Stimulated activated CD4-positive, alpha-beta T cell treated with anti-CD3 and anti-CD28 coated beads, Interleukin-4, amount 100 ng/mL, for 1 hour (primary cell): ENCODE measurements at regions not wholly inside any gene's neighbourhood (a gene's known extent, or its start where the extent isn't known, plus 50 kb on each side); places are given as distances from the start of the nearest gene placed in this dataset.

Experiments
- DNase-seq: peaks from one replicate; pipeline ENCODE4 v3.0.0-alpha.2; 2020

GRCh38 chrX:107502316-107502715, 52.9 kb downstream of the FRMPD3 start:
- no peak for DNase-seq

GRCh38 chrX:107504006-107504405, 54.6 kb downstream of the FRMPD3 start:
- no peak for DNase-seq

GRCh38 chrX:107505223-107505622, 55.8 kb downstream of the FRMPD3 start:
- DNase-seq, result no peak

GRCh38 chrX:107506596-107507031, 57.2 kb downstream of the FRMPD3 start:
- no peak for DNase-seq

GRCh38 chrX:107507093-107507743, 57.8 kb downstream of the FRMPD3 start:
- DNase-seq, result no peak

- DNase-seq, result no peak
Observed at GRCh38 chrX:107507744-107508117, 58.3 kb downstream of the FRMPD3 start.

GRCh38 chrX:107508925-107509324, 59.5 kb downstream of the FRMPD3 start:
- no peak for DNase-seq

- DNase-seq, result no peak
Observed at GRCh38 chrX:107514944-107515343, 65.5 kb downstream of the FRMPD3 start.

GRCh38 chrX:107521877-107522586, 72.6 kb downstream of the FRMPD3 start:
- DNase-seq, result no peak

- no peak for DNase-seq
Observed at GRCh38 chrX:107522901-107523300, 73.4 kb downstream of the FRMPD3 start.

GRCh38 chrX:107526141-107526540, 76.7 kb downstream of the FRMPD3 start:
- DNase-seq, result no peak

- DNase-seq, result no peak
Observed at GRCh38 chrX:107530141-107530540, 80.7 kb downstream of the FRMPD3 start.

- peak; percentile 1 for DNase-seq
Observed at GRCh38 chrX:107537815-107538214, 88.4 kb downstream of the FRMPD3 start.

- no peak for DNase-seq
Observed at GRCh38 chrX:107541244-107541643, 87.1 kb upstream of the PRPS1 start.

GRCh38 chrX:107542040-107542439, 86.3 kb upstream of the PRPS1 start:
- no peak for DNase-seq

GRCh38 chrX:107542500-107542899, 85.8 kb upstream of the PRPS1 start:
- no peak for DNase-seq

- DNase-seq, result no peak
Observed at GRCh38 chrX:107547621-107548020, 80.7 kb upstream of the PRPS1 start.

GRCh38 chrX:107548775-107549174, 79.5 kb upstream of the PRPS1 start:
- DNase-seq, result no peak

GRCh38 chrX:107549504-107549903, 78.8 kb upstream of the PRPS1 start:
- peak; percentile 1 for DNase-seq

- DNase-seq, result no peak
Observed at GRCh38 chrX:107551546-107551945, 76.8 kb upstream of the PRPS1 start.

- no peak for DNase-seq
Observed at GRCh38 chrX:107552930-107553329, 75.4 kb upstream of the PRPS1 start.

- no peak for DNase-seq
Observed at GRCh38 chrX:107556967-107557366, 71.3 kb upstream of the PRPS1 start.

- DNase-seq, result no peak
Observed at GRCh38 chrX:107559506-107559905, 68.8 kb upstream of the PRPS1 start.

GRCh38 chrX:107560041-107560440, 68.3 kb upstream of the PRPS1 start:
- no peak for DNase-seq

- DNase-seq, result no peak
Observed at GRCh38 chrX:107560980-107561379, 67.3 kb upstream of the PRPS1 start.
